ENCODE measurements at regions not wholly inside any gene's neighbourhood (a gene's known extent, or its start where the extent isn't known, plus 50 kb on each side); places are given as distances from the start of the nearest gene placed in this dataset.
A peak's percentile ranks its signal among the peaks of the same experiment; 100 is the strongest.

GRCh38 chr22:19574247-19574646 lies 50.0 kb upstream of the CLDN5 start:
- DNase-seq (ENCODE audit: low spot score): no peak

GRCh38 chr22:19576460-19577421 lies 52.5 kb upstream of the CLDN5 start:
- DNase-seq (ENCODE audit: low spot score): no peak

- DNase-seq (ENCODE audit: low spot score): no peak
Measured at GRCh38 chr22:19577422-19577966, 53.3 kb upstream of the CLDN5 start.

GRCh38 chr22:19578180-19579004 lies 54.2 kb upstream of the CLDN5 start:
- no peak for DNase-seq (ENCODE audit: low spot score)

GRCh38 chr22:19579115-19579811 lies 55.1 kb upstream of the CLDN5 start:
- DNase-seq (ENCODE audit: low spot score): no peak

- no peak for DNase-seq (ENCODE audit: low spot score)
Measured at GRCh38 chr22:19579880-19580279, 55.7 kb upstream of the CLDN5 start.

- no peak for DNase-seq (ENCODE audit: low spot score)
Measured at GRCh38 chr22:19580291-19580890, 56.2 kb upstream of the CLDN5 start.

GRCh38 chr22:19582033-19582693 lies 58.0 kb upstream of the CLDN5 start:
- DNase-seq (ENCODE audit: low spot score): no peak

GRCh38 chr22:19586922-19587684 lies 62.9 kb upstream of the CLDN5 start:
- DNase-seq (ENCODE audit: low spot score): no peak

GRCh38 chr22:19590696-19591095 lies 66.5 kb upstream of the CLDN5 start:
- DNase-seq (ENCODE audit: low spot score): no peak

- no peak for DNase-seq (ENCODE audit: low spot score)
Measured at GRCh38 chr22:19591568-19591967, 67.4 kb upstream of the CLDN5 start.

GRCh38 chr22:19592464-19592863 lies 68.3 kb upstream of the CLDN5 start:
- no peak for DNase-seq (ENCODE audit: low spot score)

GRCh38 chr22:19593991-19594569 lies 69.9 kb upstream of the CLDN5 start:
- no peak for DNase-seq (ENCODE audit: low spot score)

- DNase-seq (ENCODE audit: low spot score): no peak
Measured at GRCh38 chr22:19595532-19595931, 71.3 kb upstream of the CLDN5 start.

- DNase-seq (ENCODE audit: low spot score): no peak
Measured at GRCh38 chr22:19596680-19597398, 72.6 kb upstream of the CLDN5 start.

- DNase-seq (ENCODE audit: low spot score): no peak
Measured at GRCh38 chr22:19597399-19597735, 73.2 kb upstream of the CLDN5 start.

GRCh38 chr22:19598054-19598855 lies 74.0 kb upstream of the CLDN5 start:
- peak; percentile 4 for DNase-seq (ENCODE audit: low spot score)

GRCh38 chr22:19599004-19599403 lies 74.8 kb upstream of the CLDN5 start:
- no peak for DNase-seq (ENCODE audit: low spot score)

Data from LoVo (cell line).